HG03135 (cell line): ENCODE measurements at regions not wholly inside any gene's neighbourhood (a gene's known extent, or its start where the extent isn't known, plus 50 kb on each side); places are given as distances from the start of the nearest gene placed in this dataset.
A peak's percentile ranks its signal among the peaks of the same experiment; 100 is the strongest.
"Not testable (repeated sequence)": the region's sequence is repeated elsewhere in the genome, so short reads cannot be mapped to it uniquely, and the experiment has no call there.

Experiments used
- ATAC-seq: cut with Tn5 transposase; IDR thresholded peaks from one replicate; pipeline ENCODE4 v1.9.1; 2021; ENCODE audit warnings: mild to moderate bottlenecking, moderate library complexity; ENCODE audit not compliant: unreplicated experiment

GRCh38 chr2:8229546-8229986, 452.3 kb upstream of the ID2 start:
- peak; percentile 86 for ATAC-seq

GRCh38 chr2:8230466-8230865, 451.4 kb upstream of the ID2 start:
- no peak for ATAC-seq

GRCh38 chr2:8231902-8232301, 450.0 kb upstream of the ID2 start:
- ATAC-seq = no peak

- no peak for ATAC-seq
Measured at GRCh38 chr2:8232871-8233270, 449.0 kb upstream of the ID2 start.

- ATAC-seq = peak; percentile 28
Measured at GRCh38 chr2:8234253-8234652, 447.6 kb upstream of the ID2 start.

GRCh38 chr2:8234757-8235374, 447.0 kb upstream of the ID2 start:
- ATAC-seq = peak; percentile 91

- no peak for ATAC-seq
Measured at GRCh38 chr2:8235419-8235818, 446.4 kb upstream of the ID2 start.

- no peak for ATAC-seq
Measured at GRCh38 chr2:8236391-8236790, 445.5 kb upstream of the ID2 start.

- ATAC-seq = no peak
Measured at GRCh38 chr2:8238521-8239230, 443.2 kb upstream of the ID2 start.

GRCh38 chr2:8239531-8240088, 442.2 kb upstream of the ID2 start:
- no peak for ATAC-seq

GRCh38 chr2:8241317-8241716, 440.5 kb upstream of the ID2 start:
- no peak for ATAC-seq

- no peak for ATAC-seq
Measured at GRCh38 chr2:8242739-8243138, 439.1 kb upstream of the ID2 start.

GRCh38 chr2:8243748-8244400, 438.0 kb upstream of the ID2 start:
- no peak for ATAC-seq

- ATAC-seq = no peak
Measured at GRCh38 chr2:8244639-8245038, 437.2 kb upstream of the ID2 start.

- ATAC-seq = no peak
Measured at GRCh38 chr2:8246137-8246536, 435.7 kb upstream of the ID2 start.

- ATAC-seq = no peak
Measured at GRCh38 chr2:8247905-8248622, 433.8 kb upstream of the ID2 start.

GRCh38 chr2:8248623-8248957, 433.3 kb upstream of the ID2 start:
- no peak for ATAC-seq

- no peak for ATAC-seq
Measured at GRCh38 chr2:8249141-8249540, 432.7 kb upstream of the ID2 start.

- no peak for ATAC-seq
Measured at GRCh38 chr2:8249769-8250168, 432.1 kb upstream of the ID2 start.

GRCh38 chr2:8250290-8250689, 431.6 kb upstream of the ID2 start:
- ATAC-seq = not testable (repeated sequence)

GRCh38 chr2:8251291-8251690, 430.6 kb upstream of the ID2 start:
- ATAC-seq = no peak
